ENCODE measurements at regions not wholly inside any gene's neighbourhood (a gene's known extent, or its start where the extent isn't known, plus 50 kb on each side); places are given as distances from the start of the nearest gene placed in this dataset.

- TF ChIP-seq EP300 (IDR thresholded peaks at IDR 0.05; ENCODE audit: borderline replicate concordance in 1 of 2, low read depth in 2 of 2, low read length in 2 of 2): no peak
- no peak for TF ChIP-seq CTCF (IDR thresholded peaks at IDR 0.05; ENCODE audit: control extremely low read depth in 1 of 3, insufficient read depth in 1 of 3, low read depth in 1 of 3, low read length in 3 of 3)
- TF ChIP-seq EZH2 (IDR thresholded peaks at IDR 0.05; ENCODE audit: low read depth, low read length, severe bottlenecking): no peak
These were observed 68.1 kb downstream of the DLL1 start for GRCh38 chr6:170222498-170223471.

All from H1 (cell line).